Neural cell (in vitro differentiated cells): ENCODE measurements at regions not wholly inside any gene's neighbourhood (a gene's known extent, or its start where the extent isn't known, plus 50 kb on each side); places are given as distances from the start of the nearest gene placed in this dataset.

ENCODE experiments used
- EP300 ChIP-seq: fragments of 450-650 bp; conservative IDR thresholded peaks from 2 replicates; pipeline ENCODE4 v1.6.1; 2014; ENCODE audit warnings: antibody characterized with exemption, mild to moderate bottlenecking, moderate library complexity; ENCODE audit not compliant: poor library complexity, severe bottlenecking
- EZH2 ChIP-seq: fragments of 200-600, 300-800 bp; shearing (Covaris generic), sonication (generic); IDR thresholded peaks from 2 replicates; pipeline ENCODE4 v1.6.1; 2014; ENCODE audit warnings: antibody characterized with exemption, low read length, borderline replicate concordance, mild to moderate bottlenecking; ENCODE audit not compliant: insufficient read depth, poor library complexity, severe bottlenecking
- POLR2AphosphoS5 ChIP-seq: IDR thresholded peaks from 2 replicates; pipeline ENCODE4 v1.6.1; 2012
- RAD21 ChIP-seq: fragments of 450-650 bp; conservative IDR thresholded peaks from 2 replicates; pipeline ENCODE4 v1.6.1; 2014; ENCODE audit warnings: antibody characterized with exemption, mild to moderate bottlenecking, moderate library complexity
- SMC3 ChIP-seq: fragments of 450-650 bp; conservative IDR thresholded peaks from 2 replicates; pipeline ENCODE4 v1.6.1; 2014; ENCODE audit warnings: antibody characterized with exemption, mild to moderate bottlenecking, moderate library complexity; ENCODE audit not compliant: poor library complexity
- TAF1 ChIP-seq: IDR thresholded peaks from 2 replicates; pipeline ENCODE4 v1.6.1; 2012; ENCODE audit warnings: low read depth
- TF ChIP-seq, protein P1 (sequence below): fragments of 450-650 bp; IDR thresholded peaks from 2 replicates; pipeline ENCODE4 v1.5.1; 2014; ENCODE audit warnings: antibody characterized with exemption, mild to moderate bottlenecking, moderate library complexity; ENCODE audit not compliant: poor library complexity, severe bottlenecking
- TF ChIP-seq, protein P2 (sequence below): IDR thresholded peaks from 2 replicates; pipeline ENCODE4 v1.6.1; 2012; ENCODE audit warnings: borderline replicate concordance

DNA sequence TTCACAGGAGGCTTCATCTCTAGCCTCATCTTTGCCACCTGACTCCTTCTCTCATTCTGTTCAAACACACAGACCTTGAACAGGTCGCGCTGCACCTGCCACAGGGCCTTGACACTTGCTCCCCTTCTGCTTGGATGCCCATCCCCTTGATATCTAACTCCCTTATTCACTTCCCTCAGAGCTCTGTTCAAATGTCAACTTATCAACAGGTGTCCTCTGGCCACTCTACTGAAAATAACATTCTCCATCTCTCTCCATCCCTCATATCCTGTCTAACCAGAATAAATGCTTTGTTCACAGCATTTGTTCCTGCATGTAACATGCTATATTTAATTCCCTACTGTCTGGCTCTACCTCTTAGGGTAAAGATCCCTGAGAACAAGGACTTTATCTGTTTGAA lies 67.2 kb upstream of the DRD2 start:
- TF ChIP-seq, protein P1, sequence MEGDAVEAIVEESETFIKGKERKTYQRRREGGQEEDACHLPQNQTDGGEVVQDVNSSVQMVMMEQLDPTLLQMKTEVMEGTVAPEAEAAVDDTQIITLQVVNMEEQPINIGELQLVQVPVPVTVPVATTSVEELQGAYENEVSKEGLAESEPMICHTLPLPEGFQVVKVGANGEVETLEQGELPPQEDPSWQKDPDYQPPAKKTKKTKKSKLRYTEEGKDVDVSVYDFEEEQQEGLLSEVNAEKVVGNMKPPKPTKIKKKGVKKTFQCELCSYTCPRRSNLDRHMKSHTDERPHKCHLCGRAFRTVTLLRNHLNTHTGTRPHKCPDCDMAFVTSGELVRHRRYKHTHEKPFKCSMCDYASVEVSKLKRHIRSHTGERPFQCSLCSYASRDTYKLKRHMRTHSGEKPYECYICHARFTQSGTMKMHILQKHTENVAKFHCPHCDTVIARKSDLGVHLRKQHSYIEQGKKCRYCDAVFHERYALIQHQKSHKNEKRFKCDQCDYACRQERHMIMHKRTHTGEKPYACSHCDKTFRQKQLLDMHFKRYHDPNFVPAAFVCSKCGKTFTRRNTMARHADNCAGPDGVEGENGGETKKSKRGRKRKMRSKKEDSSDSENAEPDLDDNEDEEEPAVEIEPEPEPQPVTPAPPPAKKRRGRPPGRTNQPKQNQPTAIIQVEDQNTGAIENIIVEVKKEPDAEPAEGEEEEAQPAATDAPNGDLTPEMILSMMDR = no peak
- TF ChIP-seq, protein P2, sequence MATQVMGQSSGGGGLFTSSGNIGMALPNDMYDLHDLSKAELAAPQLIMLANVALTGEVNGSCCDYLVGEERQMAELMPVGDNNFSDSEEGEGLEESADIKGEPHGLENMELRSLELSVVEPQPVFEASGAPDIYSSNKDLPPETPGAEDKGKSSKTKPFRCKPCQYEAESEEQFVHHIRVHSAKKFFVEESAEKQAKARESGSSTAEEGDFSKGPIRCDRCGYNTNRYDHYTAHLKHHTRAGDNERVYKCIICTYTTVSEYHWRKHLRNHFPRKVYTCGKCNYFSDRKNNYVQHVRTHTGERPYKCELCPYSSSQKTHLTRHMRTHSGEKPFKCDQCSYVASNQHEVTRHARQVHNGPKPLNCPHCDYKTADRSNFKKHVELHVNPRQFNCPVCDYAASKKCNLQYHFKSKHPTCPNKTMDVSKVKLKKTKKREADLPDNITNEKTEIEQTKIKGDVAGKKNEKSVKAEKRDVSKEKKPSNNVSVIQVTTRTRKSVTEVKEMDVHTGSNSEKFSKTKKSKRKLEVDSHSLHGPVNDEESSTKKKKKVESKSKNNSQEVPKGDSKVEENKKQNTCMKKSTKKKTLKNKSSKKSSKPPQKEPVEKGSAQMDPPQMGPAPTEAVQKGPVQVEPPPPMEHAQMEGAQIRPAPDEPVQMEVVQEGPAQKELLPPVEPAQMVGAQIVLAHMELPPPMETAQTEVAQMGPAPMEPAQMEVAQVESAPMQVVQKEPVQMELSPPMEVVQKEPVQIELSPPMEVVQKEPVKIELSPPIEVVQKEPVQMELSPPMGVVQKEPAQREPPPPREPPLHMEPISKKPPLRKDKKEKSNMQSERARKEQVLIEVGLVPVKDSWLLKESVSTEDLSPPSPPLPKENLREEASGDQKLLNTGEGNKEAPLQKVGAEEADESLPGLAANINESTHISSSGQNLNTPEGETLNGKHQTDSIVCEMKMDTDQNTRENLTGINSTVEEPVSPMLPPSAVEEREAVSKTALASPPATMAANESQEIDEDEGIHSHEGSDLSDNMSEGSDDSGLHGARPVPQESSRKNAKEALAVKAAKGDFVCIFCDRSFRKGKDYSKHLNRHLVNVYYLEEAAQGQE = no peak
- TF ChIP-seq POLR2AphosphoS5 (no peak), EP300 (no peak), TAF1 (no peak), EZH2 (no peak), RAD21 (no peak), SMC3 (no peak)
